ENCODE measurements at regions not wholly inside any gene's neighbourhood (a gene's known extent, or its start where the extent isn't known, plus 50 kb on each side); places are given as distances from the start of the nearest gene placed in this dataset.

- WGBS (ENCODE audit: low lambda C conversion rate, missing lambda C conversion rate), result 59% methylated on average over 2 of the region's 2 CpGs
- Histone ChIP-seq H4K20me1 (ENCODE audit: insufficient read depth, poor library complexity, severe bottlenecking) (no peaks in the 10 kb centered on the region), H3K4me2 (no peak overlapping the region), H2AFZ (no peak overlapping the region), H3K9me3 (ENCODE audit: low read depth) (no peaks in the 10 kb centered on the region), H3K9me2 (replicated peaks; ENCODE audit: insufficient read depth) (no peaks in the 10 kb centered on the region), H3K27ac (no peak overlapping the region), H3K79me2 (no peaks in the 10 kb centered on the region), H3K27me3 (no peaks in the 10 kb centered on the region), H3K36me3 (replicated peaks; ENCODE audit: insufficient read depth, low read depth) (no peaks in the 10 kb centered on the region), H3K4me1 (ENCODE audit: insufficient read depth) (no peaks in the 10 kb centered on the region), H3K4me3 (no peak overlapping the region)
- no peak for DNase-seq (ENCODE audit: low spot score)
- TF ChIP-seq, protein P1, sequence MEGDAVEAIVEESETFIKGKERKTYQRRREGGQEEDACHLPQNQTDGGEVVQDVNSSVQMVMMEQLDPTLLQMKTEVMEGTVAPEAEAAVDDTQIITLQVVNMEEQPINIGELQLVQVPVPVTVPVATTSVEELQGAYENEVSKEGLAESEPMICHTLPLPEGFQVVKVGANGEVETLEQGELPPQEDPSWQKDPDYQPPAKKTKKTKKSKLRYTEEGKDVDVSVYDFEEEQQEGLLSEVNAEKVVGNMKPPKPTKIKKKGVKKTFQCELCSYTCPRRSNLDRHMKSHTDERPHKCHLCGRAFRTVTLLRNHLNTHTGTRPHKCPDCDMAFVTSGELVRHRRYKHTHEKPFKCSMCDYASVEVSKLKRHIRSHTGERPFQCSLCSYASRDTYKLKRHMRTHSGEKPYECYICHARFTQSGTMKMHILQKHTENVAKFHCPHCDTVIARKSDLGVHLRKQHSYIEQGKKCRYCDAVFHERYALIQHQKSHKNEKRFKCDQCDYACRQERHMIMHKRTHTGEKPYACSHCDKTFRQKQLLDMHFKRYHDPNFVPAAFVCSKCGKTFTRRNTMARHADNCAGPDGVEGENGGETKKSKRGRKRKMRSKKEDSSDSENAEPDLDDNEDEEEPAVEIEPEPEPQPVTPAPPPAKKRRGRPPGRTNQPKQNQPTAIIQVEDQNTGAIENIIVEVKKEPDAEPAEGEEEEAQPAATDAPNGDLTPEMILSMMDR (IDR thresholded peaks at IDR 0.05; ENCODE audit: poor library complexity), result no peak
- TF ChIP-seq EZH2 (IDR thresholded peaks at IDR 0.05; ENCODE audit: borderline replicate concordance) (no peak), EZH2phosphoT487 (IDR thresholded peaks at IDR 0.05; ENCODE audit: low read depth, severe bottlenecking, unreplicated experiment) (no peak)
These were observed 891.8 kb upstream of the SLITRK1 start for GRCh38 chr13:84774111-84774510.

GRCh38 chr13:84760956-84761355, 878.7 kb upstream of the SLITRK1 start:
- no peak for DNase-seq (ENCODE audit: low spot score)
- Histone ChIP-seq H3K9me2 (replicated peaks; ENCODE audit: insufficient read depth) (no peaks in the 10 kb centered on the region), H3K4me2 (no peak overlapping the region), H3K27ac (no peak overlapping the region), H3K4me1 (ENCODE audit: insufficient read depth) (no peaks in the 10 kb centered on the region), H3K9me3 (ENCODE audit: low read depth) (no peaks in the 10 kb centered on the region), H2AFZ (no peak overlapping the region), H3K27me3 (no peaks in the 10 kb centered on the region), H3K36me3 (replicated peaks; ENCODE audit: insufficient read depth, low read depth) (no peaks in the 10 kb centered on the region), H4K20me1 (ENCODE audit: insufficient read depth, poor library complexity, severe bottlenecking) (no peaks in the 10 kb centered on the region), H3K4me3 (no peak overlapping the region), H3K79me2 (no peaks in the 10 kb centered on the region)
- TF ChIP-seq EZH2phosphoT487 (IDR thresholded peaks at IDR 0.05; ENCODE audit: low read depth, severe bottlenecking, unreplicated experiment) (no peak), EZH2 (IDR thresholded peaks at IDR 0.05; ENCODE audit: borderline replicate concordance) (no peak)
- TF ChIP-seq, protein P1 (IDR thresholded peaks at IDR 0.05; ENCODE audit: poor library complexity), result no peak
- 92% methylated on average over 1 of the region's 1 CpG for WGBS (ENCODE audit: low lambda C conversion rate, missing lambda C conversion rate)

DNA sequence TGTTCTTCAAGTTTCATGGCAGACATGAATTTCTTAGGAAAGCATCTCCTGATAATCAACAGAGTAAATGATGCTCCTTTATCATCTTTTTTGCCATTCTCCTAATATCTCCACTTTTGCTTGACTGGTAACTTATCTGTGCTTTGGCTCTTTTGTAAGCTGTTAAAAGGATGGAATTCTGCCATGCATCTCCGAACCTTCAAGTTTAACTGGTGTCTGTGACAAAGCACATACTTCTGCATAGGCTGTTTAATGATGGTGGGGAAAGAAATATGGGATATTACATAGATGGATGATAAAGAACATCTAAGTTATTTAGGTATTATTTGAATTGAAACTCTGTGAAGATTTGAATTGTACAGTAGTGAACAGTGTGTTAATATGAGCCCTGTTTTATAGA, 866.9 kb upstream of the SLITRK1 start:
- no peaks in the 10 kb centered on the region for H3K79me2 ChIP-seq
- no peak overlapping the region for H2AFZ ChIP-seq
- H3K36me3 ChIP-seq (replicated peaks; ENCODE audit: insufficient read depth, low read depth), result no peaks in the 10 kb centered on the region
- no peak overlapping the region for H3K4me2 ChIP-seq
- H3K4me1 ChIP-seq (ENCODE audit: insufficient read depth), result no peaks in the 10 kb centered on the region
- H3K27me3 ChIP-seq, result no peaks in the 10 kb centered on the region
- no peak overlapping the region for H3K4me3 ChIP-seq
- H4K20me1 ChIP-seq (ENCODE audit: insufficient read depth, poor library complexity, severe bottlenecking), result no peaks in the 10 kb centered on the region
- TF ChIP-seq, protein P1 (IDR thresholded peaks at IDR 0.05; ENCODE audit: poor library complexity), result no peak
- TF ChIP-seq EZH2 (IDR thresholded peaks at IDR 0.05; ENCODE audit: borderline replicate concordance) (no peak), EZH2phosphoT487 (IDR thresholded peaks at IDR 0.05; ENCODE audit: low read depth, severe bottlenecking, unreplicated experiment) (no peak)
- no peak for DNase-seq (ENCODE audit: low spot score)
- H3K9me2 ChIP-seq (replicated peaks; ENCODE audit: insufficient read depth), result no peaks in the 10 kb centered on the region
- 59% methylated on average over 1 of the region's 1 CpG for WGBS (ENCODE audit: low lambda C conversion rate, missing lambda C conversion rate)
- no peak overlapping the region for H3K27ac ChIP-seq
- H3K9me3 ChIP-seq (ENCODE audit: low read depth), result no peaks in the 10 kb centered on the region

GRCh38 chr13:84745051-84745551, 862.8 kb upstream of the SLITRK1 start:
- H3K4me2 ChIP-seq, result no peak overlapping the region
- H3K79me2 ChIP-seq, result no peaks in the 10 kb centered on the region
- no peak overlapping the region for H3K27ac ChIP-seq
- no peaks in the 10 kb centered on the region for H3K27me3 ChIP-seq
- no peak for DNase-seq (ENCODE audit: low spot score)
- 86% methylated on average over 5 of the region's 5 CpGs for WGBS (ENCODE audit: low lambda C conversion rate, missing lambda C conversion rate)
- no peaks in the 10 kb centered on the region for H3K9me3 ChIP-seq (ENCODE audit: low read depth)
- no peak for TF ChIP-seq EZH2phosphoT487 (IDR thresholded peaks at IDR 0.05; ENCODE audit: low read depth, severe bottlenecking, unreplicated experiment)
- TF ChIP-seq EZH2 (IDR thresholded peaks at IDR 0.05; ENCODE audit: borderline replicate concordance), result no peak
- TF ChIP-seq, protein P1 (IDR thresholded peaks at IDR 0.05; ENCODE audit: poor library complexity), result no peak
- H2AFZ ChIP-seq, result no peak overlapping the region
- no peaks in the 10 kb centered on the region for H3K36me3 ChIP-seq (replicated peaks; ENCODE audit: insufficient read depth, low read depth)
- H3K4me3 ChIP-seq, result no peak overlapping the region
- H3K4me1 ChIP-seq (ENCODE audit: insufficient read depth), result no peaks in the 10 kb centered on the region
- H4K20me1 ChIP-seq (ENCODE audit: insufficient read depth, poor library complexity, severe bottlenecking), result no peaks in the 10 kb centered on the region
- H3K9me2 ChIP-seq (replicated peaks; ENCODE audit: insufficient read depth), result no peaks in the 10 kb centered on the region
